Activated CD8-positive, alpha-beta T cell treated with anti-CD3 and anti-CD28 coated beads, Interleukin-2, amount 10 ng/mL, durations not matched to agents 7 days and 5 days (primary cell): ENCODE measurements at regions not wholly inside any gene's neighbourhood (a gene's known extent, or its start where the extent isn't known, plus 50 kb on each side); places are given as distances from the start of the nearest gene placed in this dataset.

Source experiments
- ATAC-seq: fragments of 150-1000 bp; cut with Tn5 transposase; one replicate; pipeline ENCODE4 v1.10.0; 2021; ENCODE audit warnings: moderate library complexity
- CTCF ChIA-PET: fragments of 350-600 bp; sonication (Branson Sonifier 250); formaldehyde crosslinking; loops from one replicate; lab custom pipeline; 2021; ENCODE audit warnings: antibody characterized with exemption; lab: Charles Lee
- POLR2A ChIA-PET: fragments of 350-600 bp; sonication (Branson Sonifier 250); formaldehyde crosslinking; loops from one replicate; lab custom pipeline; 2021; ENCODE audit warnings: antibody characterized with exemption; lab: Charles Lee
- DNase-seq: peaks from one replicate; pipeline ENCODE4 v3.0.0-alpha.2; 2020
- H3K27ac Mint-ChIP-seq: one replicate; pipeline ENCODE4 v1.8.0; 2021; ENCODE audit warnings: mild to moderate bottlenecking, mixed read lengths
- H3K27me3 Mint-ChIP-seq: one replicate; pipeline ENCODE4 v1.8.0; 2021; ENCODE audit warnings: low read depth, mixed read lengths
- H3K36me3 Mint-ChIP-seq: one replicate; pipeline ENCODE4 v1.8.0; 2021; ENCODE audit warnings: low read depth, mixed read lengths
- H3K4me1 Mint-ChIP-seq: one replicate; pipeline ENCODE4 v1.8.0; 2021; ENCODE audit warnings: low read depth, mixed read lengths
- H3K4me3 Mint-ChIP-seq: one replicate; pipeline ENCODE4 v1.8.0; 2021; ENCODE audit warnings: mild to moderate bottlenecking, mixed read lengths
- H3K9me3 Mint-ChIP-seq: one replicate; pipeline ENCODE4 v1.8.0; 2022; ENCODE audit warnings: mixed read lengths; ENCODE audit not compliant: insufficient read depth

- ATAC-seq = no peak
- Mint-ChIP-seq H3K27me3 (no peaks in the 10 kb centered on the region), H3K4me3 (no peak overlapping the region), H3K9me3 (no peaks in the 10 kb centered on the region), H3K4me1 (no peaks in the 10 kb centered on the region), H3K36me3 (no peaks in the 10 kb centered on the region), H3K27ac (no peak overlapping the region)
- no peak for DNase-seq
- CTCF ChIA-PET = no interaction called here
- POLR2A ChIA-PET = no interaction called here
Measured at GRCh38 chr2:864501-865106, 86.0 kb upstream of the SNTG2 start.

GRCh38 chr2:863732-864450, 86.8 kb upstream of the SNTG2 start:
- POLR2A ChIA-PET = no interaction called here
- Mint-ChIP-seq H3K27me3 (no peaks in the 10 kb centered on the region), H3K4me3 (no peak overlapping the region), H3K9me3 (no peaks in the 10 kb centered on the region), H3K4me1 (no peaks in the 10 kb centered on the region), H3K36me3 (no peaks in the 10 kb centered on the region), H3K27ac (no peak overlapping the region)
- no peak for ATAC-seq
- CTCF ChIA-PET = no interaction called here
- no peak for DNase-seq

DNA sequence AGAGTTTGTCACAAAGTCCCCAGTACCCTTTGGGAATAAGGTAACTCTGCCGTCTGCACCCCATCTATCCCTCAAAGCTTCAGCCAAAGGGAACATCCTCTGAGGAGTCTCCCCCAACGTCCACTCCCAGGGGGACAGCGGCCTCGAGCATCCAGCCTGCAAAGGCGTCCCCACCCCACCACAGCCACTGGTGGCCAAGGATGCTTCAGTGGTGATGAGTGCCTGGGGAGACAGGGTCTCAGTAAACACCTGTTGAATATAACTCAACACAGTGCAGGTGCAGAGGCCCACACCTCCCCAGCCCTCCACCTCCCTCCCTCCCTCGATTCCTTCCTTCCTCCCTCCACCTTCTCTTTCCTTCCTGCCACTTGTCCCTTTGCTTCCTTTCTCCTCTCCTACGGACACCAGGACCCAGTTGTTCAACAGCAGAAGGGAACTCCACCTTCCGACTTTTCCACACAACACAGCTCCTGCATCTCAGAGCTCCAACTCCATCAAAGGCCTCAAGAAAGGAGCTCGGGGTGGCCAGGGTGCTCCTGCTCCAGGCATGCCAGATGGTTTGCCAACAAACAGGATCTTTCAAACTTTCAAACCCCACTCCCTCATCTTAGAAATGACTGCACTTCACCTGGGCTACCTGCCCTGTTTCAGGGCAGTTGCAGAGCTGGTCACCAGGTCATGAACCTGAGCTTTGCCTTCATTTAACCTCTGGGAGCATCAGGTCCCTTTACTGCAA, 87.8 kb upstream of the SNTG2 start:
- no peak for ATAC-seq
- ChIA-PET CTCF (no interaction called here), POLR2A (no interaction called here)
- no peaks in the 10 kb centered on the region for H3K4me1 Mint-ChIP-seq
- H3K27me3 Mint-ChIP-seq = no peaks in the 10 kb centered on the region
- no peaks in the 10 kb centered on the region for H3K36me3 Mint-ChIP-seq
- H3K27ac Mint-ChIP-seq = no peak overlapping the region
- no peaks in the 10 kb centered on the region for H3K9me3 Mint-ChIP-seq
- no peak overlapping the region for H3K4me3 Mint-ChIP-seq
- DNase-seq = no peak

DNA sequence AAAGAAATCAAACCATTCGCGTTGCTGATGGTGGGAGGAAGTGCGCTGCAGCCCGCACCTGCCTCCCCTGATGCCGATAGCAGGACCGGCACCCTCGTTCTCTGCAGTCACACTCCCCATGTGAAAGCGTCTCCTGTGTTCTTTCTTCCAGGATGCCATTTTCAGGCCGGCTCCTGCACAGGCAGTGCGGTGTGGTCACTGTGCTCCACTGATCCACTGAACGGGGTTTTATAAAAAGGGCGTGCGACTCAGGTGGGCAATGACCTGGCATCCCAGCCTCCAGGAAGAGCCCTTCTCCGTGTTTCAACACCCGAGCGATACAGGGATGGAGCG, 88.3 kb upstream of the SNTG2 start:
- ChIA-PET CTCF (no interaction called here), POLR2A (no interaction called here)
- DNase-seq (no peak), ATAC-seq (no peak)
- H3K27ac Mint-ChIP-seq = no peak overlapping the region
- H3K27me3 Mint-ChIP-seq = no peaks in the 10 kb centered on the region
- no peaks in the 10 kb centered on the region for H3K9me3 Mint-ChIP-seq
- H3K4me3 Mint-ChIP-seq = no peak overlapping the region
- no peaks in the 10 kb centered on the region for H3K4me1 Mint-ChIP-seq
- no peaks in the 10 kb centered on the region for H3K36me3 Mint-ChIP-seq

DNA sequence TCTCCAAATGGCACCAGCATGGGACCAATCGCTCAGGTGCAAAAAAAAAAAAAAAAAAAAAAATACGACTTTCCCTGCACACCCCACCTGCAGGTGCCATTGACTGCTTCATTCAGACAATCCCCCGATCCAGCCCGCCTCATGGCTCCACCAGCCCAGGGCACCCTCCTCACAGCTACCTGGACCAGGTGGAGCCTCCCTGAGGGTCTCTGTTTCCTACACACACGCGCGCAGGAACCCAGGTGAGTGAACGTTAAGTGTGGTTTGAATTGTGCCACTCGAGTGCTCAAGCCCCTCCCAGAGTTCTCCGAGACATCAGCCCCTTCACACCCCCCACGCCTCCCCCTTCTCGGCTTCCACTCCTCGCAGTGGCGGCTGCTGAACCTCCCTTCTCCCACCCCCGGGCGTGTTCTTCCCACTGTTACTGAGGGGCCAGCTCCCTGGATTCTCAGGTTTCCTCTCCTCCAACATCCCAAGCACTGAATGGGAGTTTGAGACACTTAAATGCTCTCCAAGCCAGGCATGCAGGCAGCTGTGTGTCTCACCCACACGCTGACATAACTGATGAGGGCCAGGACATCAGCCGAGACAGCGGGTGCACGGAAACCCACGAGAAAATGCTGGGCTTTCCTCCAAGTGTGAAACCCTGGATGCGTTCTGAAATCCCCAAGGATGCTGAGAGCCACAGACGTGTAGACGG, 88.8 kb upstream of the SNTG2 start:
- ChIA-PET POLR2A (no interaction called here), CTCF (no interaction called here)
- H3K27ac Mint-ChIP-seq = no peak overlapping the region
- no peaks in the 10 kb centered on the region for H3K9me3 Mint-ChIP-seq
- H3K27me3 Mint-ChIP-seq = no peaks in the 10 kb centered on the region
- H3K4me1 Mint-ChIP-seq = no peaks in the 10 kb centered on the region
- no peak for DNase-seq
- no peaks in the 10 kb centered on the region for H3K36me3 Mint-ChIP-seq
- no peak overlapping the region for H3K4me3 Mint-ChIP-seq
- no peak for ATAC-seq

- ChIA-PET CTCF (no interaction called here), POLR2A (no interaction called here)
- Mint-ChIP-seq H3K27ac (no peak overlapping the region), H3K36me3 (peaks cover under 1% of the 10 kb centered on the region), H3K9me3 (peaks cover 7% of the 10 kb centered on the region), H3K4me1 (peaks cover 4% of the 10 kb centered on the region), H3K27me3 (no peaks in the 10 kb centered on the region), H3K4me3 (no peak overlapping the region)
- ATAC-seq (no peak), DNase-seq (no peak)
Measured at GRCh38 chr2:860259-860855, 90.3 kb upstream of the SNTG2 start.

GRCh38 chr2:858646-859045, 92.0 kb upstream of the SNTG2 start:
- Mint-ChIP-seq H3K27ac (no peak overlapping the region), H3K4me1 (peaks cover 17% of the 10 kb centered on the region), H3K4me3 (no peak overlapping the region), H3K36me3 (peaks cover 12% of the 10 kb centered on the region), H3K27me3 (no peaks in the 10 kb centered on the region), H3K9me3 (peaks cover 15% of the 10 kb centered on the region)
- no peak for DNase-seq
- CTCF ChIA-PET = interaction anchor here (0.7 kb wide), 1 partner anchor 11 kb away, joined by 3 read pairs; no protein-coding TSS in a partner anchor
- POLR2A ChIA-PET = no interaction called here
- ATAC-seq = no peak

GRCh38 chr2:857937-858336, 92.7 kb upstream of the SNTG2 start:
- Mint-ChIP-seq H3K4me3 (no peak overlapping the region), H3K27me3 (no peaks in the 10 kb centered on the region), H3K9me3 (peaks cover 15% of the 10 kb centered on the region), H3K36me3 (peaks cover 12% of the 10 kb centered on the region), H3K4me1 (peaks cover 17% of the 10 kb centered on the region), H3K27ac (no peak overlapping the region)
- ATAC-seq (no peak), DNase-seq (no peak)
- CTCF ChIA-PET = interaction anchor here (0.7 kb wide), 1 partner anchor 279 kb away, joined by 3 read pairs; no protein-coding TSS in a partner anchor
- POLR2A ChIA-PET = no interaction called here

DNA sequence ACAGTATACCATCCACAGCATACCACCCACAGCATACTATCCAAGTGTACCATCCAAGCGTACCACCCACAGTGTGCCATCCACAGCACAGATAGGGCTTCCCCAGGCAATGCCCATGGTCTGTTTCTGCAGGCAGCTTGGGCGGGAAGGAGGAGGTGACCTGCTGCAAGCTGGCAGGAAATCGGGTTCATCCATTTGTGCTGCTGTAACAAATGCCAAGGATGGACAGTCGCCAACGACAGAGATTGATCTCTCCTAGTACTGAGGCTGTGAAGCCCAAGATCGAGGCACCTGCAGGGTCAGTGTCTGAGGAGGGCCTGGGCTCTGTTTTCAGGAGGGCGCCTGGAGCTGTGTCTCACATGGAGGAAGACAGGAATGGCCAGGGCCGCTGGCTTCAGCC, 93.6 kb upstream of the SNTG2 start:
- Mint-ChIP-seq H3K27ac (no peak overlapping the region), H3K36me3 (peaks cover 12% of the 10 kb centered on the region), H3K4me1 (peaks cover 17% of the 10 kb centered on the region), H3K4me3 (no peak overlapping the region), H3K9me3 (peaks cover 15% of the 10 kb centered on the region), H3K27me3 (no peaks in the 10 kb centered on the region)
- DNase-seq (no peak), ATAC-seq (no peak)
- ChIA-PET POLR2A (no interaction called here), CTCF (no interaction called here)

- Mint-ChIP-seq H3K4me1 (peaks cover 17% of the 10 kb centered on the region), H3K36me3 (peaks cover 12% of the 10 kb centered on the region), H3K27ac (no peak overlapping the region), H3K4me3 (no peak overlapping the region), H3K27me3 (no peaks in the 10 kb centered on the region), H3K9me3 (peaks cover 15% of the 10 kb centered on the region)
- ATAC-seq = no peak
- CTCF ChIA-PET = interaction anchor here (0.9 to 1.3 kb wide), 2 partner anchors 690 to 694 kb away, joined by 3 to 4 read pairs; no protein-coding TSS in a partner anchor
- POLR2A ChIA-PET = no interaction called here
- no peak for DNase-seq
Measured at GRCh38 chr2:856456-856855, 94.2 kb upstream of the SNTG2 start.

GRCh38 chr2:856041-856440, 94.6 kb upstream of the SNTG2 start:
- no peak overlapping the region for H3K4me3 Mint-ChIP-seq
- POLR2A ChIA-PET = no interaction called here

More at GRCh38 chr2:856041-856440, 94.6 kb upstream of the SNTG2 start:
- CTCF ChIA-PET = interaction anchor here (0.9 to 1.3 kb wide), 2 partner anchors 690 to 695 kb away, joined by 3 to 4 read pairs; no protein-coding TSS in a partner anchor
- no peak overlapping the region for H3K27ac Mint-ChIP-seq
- H3K9me3 Mint-ChIP-seq = peaks cover 15% of the 10 kb centered on the region
- H3K27me3 Mint-ChIP-seq = no peaks in the 10 kb centered on the region
- peaks cover 12% of the 10 kb centered on the region for H3K36me3 Mint-ChIP-seq
- ATAC-seq (no peak), DNase-seq (no peak)
- H3K4me1 Mint-ChIP-seq = peaks cover 17% of the 10 kb centered on the region
